Esophagus squamous epithelium (tissue), 5 donors: ENCODE measurements at regions not wholly inside any gene's neighbourhood (a gene's known extent, or its start where the extent isn't known, plus 50 kb on each side); places are given as distances from the start of the nearest gene placed in this dataset.

Experiments
- DNase-seq: peaks from one replicate; lab custom pipeline; 2025; lab: John Stamatoyannopoulos, UW
- H3K27ac ChIP-seq, 4 donors: fragments of 200-600 bp; sonication (generic); one replicate each; pipeline ENCODE4 v1.5.1; 2016 to 2019; ENCODE audit warnings: mild to moderate bottlenecking in 1 of 4
- H3K27me3 ChIP-seq, 4 donors: fragments of 200-600 bp; sonication (generic); 1 replicate in 3 of 4; 2 replicates in 1 of 4; pipeline versions ENCODE4 v1.5.1 to v1.6.0; 2017 to 2021; ENCODE audit warnings: antibody characterized with exemption in 1 of 4
- H3K36me3 ChIP-seq, 3 donors: fragments of 200-600 bp; sonication (generic); one replicate each; pipeline ENCODE4 v1.5.1; 2016 to 2019
- H3K4me1 ChIP-seq, 3 donors: fragments of 200-600 bp; sonication (generic); one replicate each; pipeline ENCODE4 v1.5.1; 2017 to 2019
- H3K4me3 ChIP-seq, 4 donors: fragments of 200-600 bp; sonication (generic); 1 replicate in 3 of 4; 2 replicates in 1 of 4; pipeline ENCODE4 v1.5.1; 2016 to 2019; ENCODE audit warnings: mild to moderate bottlenecking in 2 of 4, moderate library complexity in 1 of 4
- H3K9me3 ChIP-seq, 3 donors: fragments of 200-600 bp; sonication (generic); one replicate each; pipeline ENCODE4 v1.5.1; 2016 to 2019
- CTCF ChIP-seq, 6 experiments: fragments of 450-650 bp in 4 of 6; fragments of 200-600 bp in 2 of 6; sonication (generic) in 2 of 6; IDR thresholded peaks; one replicate each; pipeline ENCODE4 v1.5.1; 2016 to 2019; ENCODE audit warnings: antibody characterized with exemption in 6 of 6, mild to moderate bottlenecking in 4 of 6, moderate library complexity in 4 of 6
- POLR2A ChIP-seq, 4 donors: fragments of 450-650 bp; IDR thresholded peaks; one replicate each; pipeline ENCODE4 v1.6.1; 2017; ENCODE audit warnings: antibody characterized with exemption in 4 of 4, mild to moderate bottlenecking in 4 of 4, moderate library complexity in 3 of 4
- WGBS, 2 donors: methylation state at CpG; one replicate each; pipeline ENCODE4 v1.1.5; 2018; 5-methylcytosine and 5-hydroxymethylcytosine counted together
- intact Hi-C: fragments of 100-400 bp; cut with DNase I; formaldehyde crosslinking; loops from one replicate; pipeline ENCODE4 v1.15.0; 2022
- donor health status: DM: yes; HTN: yes; CAD: no.

DNA sequence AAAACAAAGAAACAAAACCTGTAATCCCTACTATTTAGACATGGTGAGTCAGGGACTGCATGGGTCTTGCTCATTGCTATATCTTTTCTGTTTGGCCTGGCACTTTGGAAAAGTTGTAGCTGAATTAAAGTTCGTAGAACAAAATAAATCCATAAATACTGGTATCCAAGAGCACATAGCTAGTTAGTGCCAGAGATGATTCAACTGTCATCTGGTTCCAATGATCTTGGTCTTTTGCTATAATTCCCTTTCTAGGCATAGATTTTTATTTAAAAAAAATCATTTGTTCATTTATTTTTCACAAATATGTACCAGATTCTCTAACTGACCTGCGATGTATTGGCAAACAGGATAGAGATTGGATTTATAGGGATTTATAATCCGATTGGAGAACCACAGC, 1436.1 kb upstream of the GOT2 start:
- no peaks in the 10 kb centered on the region for H3K4me1 ChIP-seq
- H3K9me3 ChIP-seq = no peaks in the 10 kb centered on the region
- WGBS, 2 donors = 55 to 67% methylated on average over 3 of the region's 3 CpGs
- DNase-seq = no peak
- H3K27ac ChIP-seq = no peak overlapping the region
- TF ChIP-seq POLR2A (IDR thresholded peaks at IDR 0.05) (no peak), CTCF (IDR thresholded peaks at IDR 0.05) (no peak)
- intact Hi-C loops = no loop called here
- no peak overlapping the region for H3K4me3 ChIP-seq
- no peaks in the 10 kb centered on the region for H3K36me3 ChIP-seq
- H3K27me3 ChIP-seq = no peaks in the 10 kb centered on the region

GRCh38 chr16:60166111-60166510, 1432.0 kb upstream of the GOT2 start:
- H3K27me3 ChIP-seq = no peaks in the 10 kb centered on the region
- H3K4me1 ChIP-seq = no peaks in the 10 kb centered on the region
- TF ChIP-seq CTCF (IDR thresholded peaks at IDR 0.05) (no peak), POLR2A (IDR thresholded peaks at IDR 0.05) (no peak)
- no peak for DNase-seq
- no peak overlapping the region for H3K4me3 ChIP-seq
- H3K9me3 ChIP-seq = no peaks in the 10 kb centered on the region
- H3K27ac ChIP-seq = no peak overlapping the region
- no peaks in the 10 kb centered on the region for H3K36me3 ChIP-seq
- intact Hi-C loops = no loop called here

- Histone ChIP-seq H3K4me3 (no peak overlapping the region), H3K9me3 (no peaks in the 10 kb centered on the region), H3K27me3 (no peaks in the 10 kb centered on the region), H3K4me1 (no peaks in the 10 kb centered on the region), H3K36me3 (no peaks in the 10 kb centered on the region), H3K27ac (no peak overlapping the region)
- intact Hi-C loops = no loop called here
- no peak for DNase-seq
- no peak for TF ChIP-seq POLR2A (IDR thresholded peaks at IDR 0.05)
- no peak for TF ChIP-seq CTCF (IDR thresholded peaks at IDR 0.05)
- 79 to 84% methylated on average over 3 of the region's 3 CpGs for WGBS, 2 donors
These were observed 1417.9 kb upstream of the GOT2 start for GRCh38 chr16:60151987-60152386.

DNA sequence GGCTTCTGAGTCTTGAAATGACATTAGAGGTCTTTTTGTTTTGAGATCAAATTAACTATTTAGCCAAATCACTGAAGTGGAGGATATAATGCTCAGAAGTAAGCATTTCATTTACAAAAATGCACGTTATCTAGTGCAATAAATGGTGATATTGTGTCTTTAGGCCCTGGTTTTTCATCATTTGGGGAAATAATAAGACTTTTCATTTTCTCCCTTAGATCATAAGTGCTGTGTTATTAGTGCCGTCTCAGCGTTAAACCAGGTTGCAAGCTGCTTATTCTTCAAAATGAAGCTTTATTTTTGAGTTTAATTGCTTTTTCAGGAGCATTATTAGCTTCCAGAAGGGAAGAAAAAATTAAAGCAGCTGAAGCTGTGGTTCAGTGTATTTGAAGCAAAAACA, 1416.8 kb upstream of the GOT2 start:
- Histone ChIP-seq H3K27me3 (no peaks in the 10 kb centered on the region), H3K4me1 (no peaks in the 10 kb centered on the region), H3K4me3 (no peak overlapping the region), H3K36me3 (no peaks in the 10 kb centered on the region), H3K27ac (no peak overlapping the region), H3K9me3 (no peaks in the 10 kb centered on the region)
- no peak for DNase-seq
- TF ChIP-seq CTCF (IDR thresholded peaks at IDR 0.05) (no peak), POLR2A (IDR thresholded peaks at IDR 0.05) (no peak)
- 74 to 79% methylated on average over 3 of the region's 3 CpGs for WGBS, 2 donors
- intact Hi-C loops = no loop called here

GRCh38 chr16:60143348-60143705, 1409.2 kb upstream of the GOT2 start:
- 76 to 87% methylated on average over 1 of the region's 1 CpG for WGBS, 2 donors

More at GRCh38 chr16:60143348-60143705, 1409.2 kb upstream of the GOT2 start:
- Histone ChIP-seq H3K27ac (no peak overlapping the region), H3K36me3 (no peaks in the 10 kb centered on the region), H3K9me3 (peaks cover 0 to 4% (median 0%) of the 10 kb centered on the region in 3 donors), H3K4me3 (no peak overlapping the region), H3K4me1 (no peaks in the 10 kb centered on the region), H3K27me3 (no peaks in the 10 kb centered on the region)
- no peak for DNase-seq
- intact Hi-C loops = no loop called here
- TF ChIP-seq POLR2A (IDR thresholded peaks at IDR 0.05) (no peak), CTCF (IDR thresholded peaks at IDR 0.05) (no peak)
